T1000 (cell line): ENCODE measurements at regions not wholly inside any gene's neighbourhood (a gene's known extent, or its start where the extent isn't known, plus 50 kb on each side); places are given as distances from the start of the nearest gene placed in this dataset.

Experiments
- DNase-seq: peaks from one replicate; lab custom pipeline; 2025; ENCODE audit warnings: mixed read lengths; lab: John Stamatoyannopoulos, UW

DNA sequence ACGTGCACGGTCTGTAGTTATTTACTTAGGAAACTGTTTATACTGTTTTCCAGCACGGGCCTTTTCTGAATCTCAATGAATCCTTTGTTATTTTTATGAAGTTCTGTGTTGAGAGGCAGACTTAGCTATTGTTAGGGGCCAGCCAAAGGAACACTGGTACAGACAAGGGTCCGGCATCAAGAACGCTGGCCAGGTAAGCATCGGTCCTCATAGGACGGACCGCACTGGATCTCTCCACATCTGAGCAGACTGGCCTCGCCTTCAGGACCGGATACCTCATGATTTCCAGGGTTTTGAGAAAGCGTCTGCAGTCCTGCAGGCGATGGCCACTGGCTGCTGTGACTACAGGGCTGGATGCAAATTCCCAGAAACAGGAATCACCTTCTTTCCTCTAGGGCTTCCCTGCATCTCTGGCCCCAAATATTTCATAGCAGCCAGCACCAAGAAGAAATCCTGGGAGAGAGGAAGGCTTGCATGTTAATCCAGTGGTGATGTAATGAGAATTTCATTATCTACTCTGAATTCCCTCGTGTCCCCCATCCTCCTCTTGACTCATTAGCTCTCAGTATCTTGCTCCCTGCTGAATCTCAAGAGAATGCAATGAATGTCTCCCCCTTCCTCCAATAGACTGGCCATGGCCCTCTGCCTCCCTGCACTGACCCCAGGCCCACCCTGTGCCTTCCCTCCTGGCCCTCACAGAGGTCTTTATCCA is 325.4 kb upstream of the NPVF start:
- no peak for DNase-seq

DNA sequence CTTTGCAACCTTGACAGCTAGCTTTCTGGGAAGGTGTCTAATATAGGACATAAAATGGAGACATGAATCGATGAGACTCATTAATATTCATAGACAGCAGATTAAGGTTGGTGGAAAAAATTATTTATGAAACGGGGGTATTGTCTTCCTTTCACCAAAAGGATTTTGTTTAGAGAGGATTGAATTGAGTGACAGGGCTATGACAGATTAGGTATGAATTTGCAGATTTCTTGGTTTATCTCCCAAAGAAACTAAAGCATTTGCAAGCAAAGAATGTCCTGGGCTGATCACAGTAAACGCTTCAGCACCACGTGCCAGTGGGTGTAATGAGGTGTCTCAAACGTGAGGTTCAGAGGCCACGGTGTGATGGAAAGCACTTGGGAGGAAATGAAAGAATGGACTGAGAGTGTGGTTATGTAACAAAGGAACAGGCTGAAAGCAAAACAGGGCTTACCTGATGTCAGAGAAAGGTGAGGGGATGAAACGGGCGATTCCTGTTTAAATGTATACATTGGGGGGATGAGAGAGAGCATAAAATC is 329.2 kb upstream of the NPVF start:
- no peak for DNase-seq

DNA sequence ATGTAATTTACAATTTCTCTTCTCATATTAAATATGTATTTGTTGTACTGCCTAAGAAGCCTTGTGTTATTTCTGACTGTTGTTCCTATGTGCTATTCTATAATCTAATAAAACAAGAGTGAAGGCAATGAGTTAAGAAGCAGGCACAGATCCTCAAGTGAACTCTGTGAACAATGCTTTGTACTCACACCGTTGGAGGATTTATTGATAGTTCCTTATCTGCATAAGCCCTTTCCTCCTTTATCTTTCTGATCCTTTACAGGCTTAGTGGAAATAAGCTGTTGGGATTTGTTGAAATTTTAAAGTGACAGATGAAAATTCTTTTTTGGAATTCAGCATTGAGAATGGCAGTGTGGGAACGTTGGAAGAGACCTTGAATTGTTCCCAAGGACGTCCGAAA is 329.6 kb upstream of the NPVF start:
- no peak for DNase-seq

DNA sequence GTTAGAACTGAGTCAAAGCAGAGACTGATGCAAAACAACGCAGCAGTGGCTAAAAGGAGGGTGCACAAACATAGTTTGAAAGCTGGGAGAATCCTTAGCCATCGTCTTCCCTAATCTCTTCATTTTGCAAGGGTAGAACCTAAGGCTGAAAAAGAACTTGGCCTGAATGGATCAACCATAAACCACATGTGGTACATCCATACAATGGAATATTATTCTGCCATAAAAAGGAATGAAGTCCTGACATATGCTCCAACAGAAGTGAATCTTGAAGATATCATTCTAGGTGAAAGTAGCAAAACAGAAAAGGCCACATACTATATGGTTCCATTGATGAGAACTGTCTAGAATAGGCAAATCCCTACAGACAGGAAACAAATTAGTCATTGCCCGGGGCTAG is 330.3 kb upstream of the NPVF start:
- no peak for DNase-seq

DNA sequence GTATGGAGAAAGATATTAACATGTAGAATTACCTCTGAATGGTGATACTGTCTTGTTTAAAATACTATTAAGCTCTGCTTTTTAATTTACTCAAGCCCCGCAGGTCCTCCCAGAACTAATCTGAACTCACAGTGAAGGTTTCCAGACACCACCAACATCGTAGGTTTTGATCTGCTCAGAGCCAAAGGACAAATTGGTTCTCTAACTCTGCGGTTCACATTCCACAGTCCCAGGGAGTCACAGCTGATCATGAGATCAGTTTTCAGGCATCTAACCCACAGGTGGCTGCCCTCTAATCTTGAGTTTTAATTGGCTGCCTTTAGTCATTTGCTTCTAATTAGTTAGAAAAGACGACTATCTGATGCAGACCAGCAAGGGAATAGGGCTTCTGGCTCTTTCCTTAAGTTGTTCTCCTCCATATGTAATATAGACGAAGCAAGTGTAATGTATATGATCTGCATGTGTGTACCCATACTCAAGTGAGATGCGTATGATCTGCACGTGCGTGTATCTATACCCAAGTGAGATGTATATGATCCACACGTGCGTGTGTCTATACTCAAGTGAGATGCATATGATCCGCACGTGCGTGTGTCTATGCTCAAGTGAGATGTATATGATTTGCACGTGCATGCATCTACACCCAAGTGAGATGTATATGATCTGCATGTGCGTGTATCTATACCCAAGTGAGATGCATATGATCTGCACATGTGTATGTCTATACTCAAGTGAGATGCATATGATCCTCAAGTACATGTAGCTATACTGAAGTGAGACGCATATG is 331.5 kb upstream of the NPVF start:
- no peak for DNase-seq

DNA sequence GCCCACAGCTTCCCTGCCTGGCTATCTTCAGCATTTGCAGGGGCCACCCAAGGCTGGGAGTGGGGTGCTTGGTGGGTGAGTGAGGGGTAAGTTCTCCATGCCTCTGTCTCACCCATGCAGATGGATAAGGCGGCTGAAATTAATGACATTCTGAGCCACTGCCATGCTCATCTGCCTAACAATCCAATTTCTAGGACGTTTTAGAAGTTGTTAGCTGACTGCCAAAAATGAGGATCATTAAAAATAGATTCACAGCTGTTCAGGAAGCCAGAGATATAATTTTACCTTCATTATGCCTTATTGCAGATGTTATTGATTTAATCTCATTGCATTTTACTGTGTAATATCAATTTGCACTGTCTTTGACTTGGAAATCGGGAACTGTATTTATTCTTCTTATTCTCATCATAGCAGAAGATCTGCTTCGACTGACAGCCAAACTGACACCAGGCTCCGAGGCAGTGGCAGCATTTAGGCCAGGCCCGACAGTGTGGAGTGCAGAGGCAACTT is 334.4 kb upstream of the NPVF start:
- DNase-seq, result no peak

DNA sequence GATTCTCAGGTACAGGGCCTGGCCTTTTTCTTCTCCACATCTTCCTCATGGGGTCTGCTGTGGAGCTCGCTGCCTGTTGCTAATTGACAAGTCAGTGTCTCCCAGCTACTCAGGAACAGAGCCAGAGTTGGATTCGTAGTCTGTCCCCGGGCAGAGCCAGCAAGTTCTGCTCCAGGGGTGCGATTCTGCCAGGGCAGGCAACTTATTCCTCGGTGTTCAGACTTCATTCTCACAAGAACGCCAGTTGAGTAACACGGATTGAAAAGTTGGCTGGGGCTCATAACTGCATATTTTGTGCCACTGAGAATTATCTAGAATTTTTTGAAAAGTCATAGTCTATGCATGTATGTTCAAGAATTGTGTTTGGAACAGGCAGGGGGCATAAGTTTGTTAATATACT is 336.7 kb upstream of the NPVF start:
- no peak for DNase-seq

DNA sequence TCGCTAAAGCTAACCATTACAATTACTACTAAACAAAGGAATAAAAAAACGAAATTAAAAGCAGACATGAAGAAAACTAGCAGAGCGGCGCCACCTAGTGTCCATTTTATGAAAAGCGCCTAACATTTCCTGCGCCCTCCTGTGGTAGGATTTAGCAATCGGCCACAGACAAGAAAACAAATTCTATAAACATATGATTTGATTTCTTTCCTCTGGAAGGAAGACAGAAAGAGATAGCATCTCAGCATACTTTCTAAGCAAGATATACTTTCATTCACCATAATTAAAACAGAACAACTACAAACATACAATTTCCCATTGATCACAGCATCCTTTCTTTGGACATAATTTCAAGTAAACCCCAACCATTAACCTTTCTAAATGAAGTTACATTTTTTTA is 337.7 kb upstream of the NPVF start:
- DNase-seq, result peak; percentile 23

DNA sequence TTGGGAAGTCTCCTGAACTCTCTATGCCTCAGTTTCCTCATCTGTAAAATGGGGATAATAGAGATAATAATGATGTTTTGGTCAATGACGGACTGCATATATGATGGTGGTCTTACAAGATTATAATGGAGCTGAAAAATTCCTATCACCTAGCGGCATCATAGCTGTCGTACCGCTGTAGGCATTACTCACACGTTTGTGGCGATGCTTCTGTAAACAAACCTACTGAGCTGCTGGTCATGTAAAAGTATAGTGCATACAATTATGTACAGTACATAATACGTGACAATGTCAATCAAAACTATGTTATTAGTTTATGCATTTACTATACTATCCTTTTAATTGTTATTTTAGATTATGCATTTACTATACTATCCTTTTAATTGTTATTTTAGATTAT is 339.1 kb upstream of the NPVF start:
- no peak for DNase-seq

DNA sequence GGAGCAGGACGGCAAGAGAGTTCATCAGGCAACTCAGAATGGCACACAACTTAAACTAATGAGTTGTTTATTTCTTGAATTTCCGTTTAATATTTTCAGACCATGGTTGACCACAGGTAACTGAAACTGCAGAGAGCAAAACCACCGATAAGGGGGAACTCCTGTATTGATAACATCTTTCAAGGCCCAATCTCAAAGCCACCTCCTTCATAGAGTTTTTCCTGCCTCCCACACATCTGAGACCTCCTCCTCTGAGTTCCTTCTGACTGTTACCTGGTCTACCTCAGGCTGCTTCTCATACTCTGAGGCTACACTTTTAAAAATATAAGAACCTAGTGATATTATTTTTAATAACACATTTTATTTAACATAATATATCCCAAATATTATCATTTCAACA is 341.5 kb upstream of the NPVF start:
- no peak for DNase-seq

DNA sequence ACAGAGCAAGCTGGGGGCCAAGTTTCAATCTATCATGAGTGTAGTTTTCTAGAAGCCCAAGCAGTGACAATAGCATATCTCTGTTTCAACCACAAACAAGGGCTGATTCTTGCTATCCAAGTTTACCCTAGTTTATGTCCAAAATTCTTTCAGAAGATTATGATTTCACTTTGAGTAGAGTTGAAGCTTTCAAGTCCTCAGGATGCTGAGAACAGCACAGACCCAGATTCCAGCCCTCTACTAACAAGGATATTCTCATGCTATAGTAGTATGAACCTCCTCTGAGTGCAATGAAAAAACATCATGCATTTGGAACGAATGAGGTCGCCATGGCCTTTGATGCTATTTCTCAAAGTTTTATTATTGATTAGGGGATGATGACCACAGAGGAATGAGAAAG is 344.1 kb upstream of the NPVF start:
- DNase-seq, result no peak

DNA sequence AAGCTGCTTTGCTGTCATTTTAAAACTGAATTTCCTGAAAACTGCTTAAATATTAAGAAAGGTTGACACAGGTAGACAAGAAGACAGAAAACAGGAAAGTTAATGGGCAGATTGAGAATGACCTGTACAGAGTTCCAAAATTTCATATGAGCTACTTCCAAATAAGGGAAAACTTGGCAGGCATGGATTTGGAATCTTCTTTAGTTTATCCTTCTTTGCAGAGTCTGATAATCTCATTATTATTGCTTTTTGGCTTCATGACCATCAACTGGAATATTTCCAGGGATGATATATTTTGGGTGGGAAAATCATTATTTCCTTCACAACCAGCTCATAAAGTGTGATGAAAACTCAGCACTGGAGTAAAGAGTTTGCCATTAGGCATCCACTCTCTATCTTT is 346.5 kb upstream of the NPVF start:
- no peak for DNase-seq

DNA sequence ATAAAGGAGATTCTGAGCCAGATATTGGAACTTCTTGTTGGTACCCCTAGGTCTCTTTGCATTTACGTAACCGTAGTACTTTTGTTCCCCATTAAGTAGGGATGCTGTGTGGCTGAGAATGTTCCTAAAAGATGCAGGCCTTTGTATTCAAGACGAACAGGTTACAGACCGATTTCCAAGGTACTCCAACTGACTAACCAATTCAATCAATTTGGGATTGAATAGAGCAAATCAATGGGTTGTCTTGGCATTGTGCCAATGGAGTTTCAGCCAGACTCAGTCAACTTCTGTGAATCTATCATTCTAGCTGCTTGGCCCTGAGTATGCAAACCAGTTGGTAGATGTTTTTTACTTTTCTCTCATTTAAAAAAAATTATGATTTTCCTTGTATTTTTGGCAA is 347.3 kb upstream of the NPVF start:
- DNase-seq, result no peak

DNA sequence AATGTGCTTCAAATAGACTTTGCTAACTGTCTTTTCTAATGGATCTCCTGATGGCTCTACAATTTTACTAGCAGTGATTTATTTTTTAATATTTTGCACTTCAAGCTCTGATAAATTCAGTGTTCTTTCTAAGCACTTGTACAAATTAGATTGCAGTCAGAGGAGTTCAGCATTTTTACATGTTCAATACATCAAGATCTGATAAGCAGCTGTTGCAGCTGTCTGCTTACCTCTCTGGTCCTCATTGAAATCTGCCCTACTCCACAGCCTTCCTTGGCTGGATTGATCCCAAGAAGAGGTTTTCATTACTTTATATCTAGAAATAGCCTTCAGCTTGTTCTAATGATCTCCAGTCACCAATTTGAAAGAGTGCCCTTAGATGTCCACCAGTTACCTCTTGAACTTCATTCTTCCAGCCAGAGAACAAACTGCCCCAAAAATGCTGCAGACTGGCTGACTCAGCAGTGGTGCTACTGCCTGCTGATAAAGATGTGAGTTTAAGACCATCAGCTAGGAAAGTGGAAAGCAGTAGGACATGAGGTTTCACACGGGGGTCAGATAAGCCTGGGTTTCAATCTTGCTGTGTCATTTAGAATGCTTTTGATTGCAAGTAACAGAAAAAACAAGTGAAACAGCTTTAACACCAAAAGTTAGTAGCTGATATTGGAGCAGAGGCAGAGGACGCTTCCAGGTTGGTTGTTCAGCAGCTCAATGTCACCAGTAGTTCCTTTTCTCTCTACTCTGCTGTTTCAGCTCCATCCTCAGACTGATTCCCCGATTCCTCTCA is 350.9 kb upstream of the NPVF start:
- no peak for DNase-seq

DNA sequence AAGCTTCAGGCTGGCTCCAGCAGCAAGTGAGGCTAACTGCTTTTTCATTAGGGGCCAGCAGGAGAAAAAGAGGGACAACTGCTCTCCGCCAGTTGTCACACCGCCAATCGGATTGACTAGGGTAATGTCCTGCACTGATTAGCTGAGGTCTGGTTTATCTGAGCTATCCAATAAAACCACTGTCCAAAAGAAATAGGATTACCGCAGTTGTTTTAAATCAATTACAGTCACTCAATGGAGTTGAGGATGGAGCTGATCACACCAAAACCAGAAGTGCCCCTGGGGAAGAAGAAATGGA is 351.4 kb upstream of the NPVF start:
- DNase-seq, result no peak

DNA sequence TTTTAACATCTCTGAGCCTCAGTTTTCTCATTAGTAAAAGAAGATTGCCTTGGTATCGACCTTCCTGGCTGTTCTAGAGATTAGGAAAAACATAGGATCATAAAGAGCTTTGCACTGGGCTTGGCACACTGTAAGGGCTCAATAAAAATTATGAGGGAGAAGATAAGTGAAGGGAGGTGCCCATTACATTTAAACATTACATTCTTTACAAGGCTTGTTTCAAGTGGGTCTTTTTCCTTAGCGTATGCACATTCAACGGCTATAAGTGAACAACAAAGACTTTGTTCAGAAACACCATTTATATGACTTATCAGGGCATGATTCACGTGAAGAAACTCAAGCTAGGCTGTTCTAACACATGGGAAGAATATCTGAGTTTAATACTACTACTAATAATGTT is 351.9 kb upstream of the NPVF start:
- no peak for DNase-seq

DNA sequence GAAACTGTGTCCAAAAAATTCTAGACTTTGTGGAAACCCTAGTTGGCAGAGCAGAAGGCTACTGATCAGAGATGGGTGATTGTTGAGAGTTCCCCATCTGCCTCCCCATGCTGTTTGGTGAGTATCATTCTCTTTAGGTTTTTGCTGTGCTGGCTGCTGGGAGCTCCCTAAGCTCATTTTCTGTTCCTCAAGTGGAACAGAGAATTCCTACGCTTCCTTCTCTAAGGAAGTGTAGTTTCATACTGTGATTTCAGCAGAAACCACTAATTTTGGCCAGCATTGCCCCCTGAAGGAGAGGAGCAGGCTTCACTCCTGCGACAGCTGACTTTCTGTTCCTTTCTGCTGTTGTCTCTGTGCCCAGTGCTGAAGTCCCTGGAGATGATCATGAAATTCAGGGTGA is 355.3 kb upstream of the NPVF start:
- no peak for DNase-seq

DNA sequence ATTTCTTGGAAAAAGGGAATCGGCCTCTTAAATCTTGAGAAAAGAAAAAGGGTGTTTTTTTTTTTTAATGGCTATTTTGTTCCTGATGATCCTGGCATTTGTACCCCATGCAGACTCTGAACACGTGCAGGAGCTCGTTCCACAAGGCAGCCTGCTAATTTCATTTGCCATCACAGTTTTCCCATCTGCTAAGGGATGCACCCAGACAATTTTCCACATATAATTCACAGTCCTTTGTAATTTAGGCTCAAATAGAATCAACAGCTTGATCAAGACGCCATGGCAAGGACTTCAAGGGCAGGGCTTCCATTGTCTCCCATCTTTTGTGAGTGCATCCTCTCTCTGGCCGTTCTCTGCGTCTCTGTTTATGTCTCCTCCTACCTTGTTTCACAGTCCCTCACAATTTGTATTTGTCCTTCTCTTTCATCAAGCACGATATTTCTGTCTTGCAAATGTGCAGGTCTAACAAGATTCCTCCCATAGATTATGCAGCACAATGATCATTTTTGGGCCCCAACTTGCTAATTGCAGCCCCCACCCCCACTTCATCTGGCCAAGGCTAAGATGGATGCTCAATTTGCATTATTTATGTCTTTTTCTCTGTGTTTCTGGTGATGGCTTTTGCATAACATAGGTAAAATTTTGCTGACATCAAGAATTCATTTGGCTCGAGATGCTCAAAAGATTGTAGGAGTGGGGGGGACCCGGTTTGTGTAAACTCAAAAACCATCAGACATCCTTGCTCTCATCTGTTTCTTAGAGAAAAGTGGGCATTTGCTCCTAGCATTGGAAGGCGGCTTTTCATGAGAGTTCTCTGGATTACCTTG is 356.0 kb upstream of the NPVF start:
- no peak for DNase-seq

DNA sequence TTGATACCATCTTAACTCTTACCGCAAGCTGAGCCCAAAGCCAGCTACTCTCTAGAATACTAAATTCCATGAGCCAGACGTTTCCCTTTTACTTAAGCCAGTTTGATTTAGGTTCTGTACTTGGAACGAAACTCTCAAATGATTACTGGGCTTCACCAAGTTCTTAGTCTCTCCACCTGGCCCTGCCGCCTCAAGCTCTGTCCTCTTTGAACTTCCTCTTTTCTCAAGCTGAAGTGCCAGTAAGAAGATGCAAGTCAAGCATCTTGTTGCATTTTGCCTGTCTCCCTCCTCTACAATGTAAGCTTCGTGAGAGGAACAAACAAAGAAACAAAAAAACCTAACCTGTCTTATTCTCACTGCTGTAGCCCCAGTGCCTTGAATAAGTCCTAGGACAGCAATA is 358.2 kb upstream of the NPVF start:
- DNase-seq, result no peak

DNA sequence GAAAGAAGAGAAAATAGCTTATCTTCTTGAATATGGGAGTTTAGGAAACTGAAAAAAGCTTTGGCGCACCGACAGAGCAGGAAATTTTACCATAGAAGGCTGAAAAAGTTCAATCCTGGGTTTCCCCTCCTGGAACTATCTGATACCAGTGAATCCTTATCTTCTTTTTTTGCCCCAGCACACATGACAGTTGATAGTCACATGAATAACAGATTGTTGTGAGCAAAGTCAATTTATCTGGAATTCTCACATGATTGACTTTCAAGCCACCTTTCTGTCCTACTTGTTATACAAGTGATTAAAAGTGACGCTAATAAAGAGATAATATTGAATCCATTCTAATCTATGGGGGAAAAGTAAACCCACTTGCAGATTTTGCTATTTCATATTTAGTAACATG is 365.8 kb upstream of the NPVF start:
- DNase-seq, result no peak

DNA sequence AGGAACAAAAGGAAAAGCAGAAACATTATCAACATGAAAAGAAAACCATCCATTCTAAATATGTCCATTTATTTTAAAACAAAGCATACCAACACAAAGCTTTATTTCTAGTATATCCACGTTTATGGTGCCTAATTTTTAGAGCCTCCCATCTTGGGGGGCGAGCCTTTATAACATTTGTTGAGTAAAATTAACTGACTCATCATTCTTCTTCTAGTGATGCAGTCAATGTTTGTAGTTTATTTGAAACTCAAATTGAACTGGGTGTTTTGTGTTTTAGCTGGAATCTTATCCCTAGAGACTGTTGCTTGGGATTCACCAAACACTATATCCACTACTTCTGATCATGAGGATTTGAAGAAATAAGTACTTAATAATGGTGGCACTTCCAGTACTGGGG is 366.4 kb upstream of the NPVF start:
- no peak for DNase-seq

DNA sequence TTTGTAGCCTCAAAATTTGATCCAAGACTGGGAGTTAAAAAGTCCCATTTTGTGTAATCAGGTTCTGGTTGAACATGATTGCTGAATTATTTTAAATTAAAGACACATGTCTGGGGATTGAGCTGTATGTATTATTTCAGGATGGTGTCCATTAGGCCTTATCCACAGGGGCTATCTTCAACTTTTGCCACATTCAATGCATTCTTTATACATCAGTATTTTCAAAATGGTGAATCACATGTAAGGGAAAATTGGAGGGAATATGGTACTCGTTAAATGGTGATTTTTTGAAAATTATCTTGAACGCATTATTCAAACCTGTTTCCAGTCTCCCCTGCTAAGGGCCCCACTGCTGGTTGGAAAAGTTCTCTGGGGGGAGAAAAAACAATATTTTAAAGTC is 367.7 kb upstream of the NPVF start:
- no peak for DNase-seq
